ENCODE measurements at regions not wholly inside any gene's neighbourhood (a gene's known extent, or its start where the extent isn't known, plus 50 kb on each side); places are given as distances from the start of the nearest gene placed in this dataset.

DNA sequence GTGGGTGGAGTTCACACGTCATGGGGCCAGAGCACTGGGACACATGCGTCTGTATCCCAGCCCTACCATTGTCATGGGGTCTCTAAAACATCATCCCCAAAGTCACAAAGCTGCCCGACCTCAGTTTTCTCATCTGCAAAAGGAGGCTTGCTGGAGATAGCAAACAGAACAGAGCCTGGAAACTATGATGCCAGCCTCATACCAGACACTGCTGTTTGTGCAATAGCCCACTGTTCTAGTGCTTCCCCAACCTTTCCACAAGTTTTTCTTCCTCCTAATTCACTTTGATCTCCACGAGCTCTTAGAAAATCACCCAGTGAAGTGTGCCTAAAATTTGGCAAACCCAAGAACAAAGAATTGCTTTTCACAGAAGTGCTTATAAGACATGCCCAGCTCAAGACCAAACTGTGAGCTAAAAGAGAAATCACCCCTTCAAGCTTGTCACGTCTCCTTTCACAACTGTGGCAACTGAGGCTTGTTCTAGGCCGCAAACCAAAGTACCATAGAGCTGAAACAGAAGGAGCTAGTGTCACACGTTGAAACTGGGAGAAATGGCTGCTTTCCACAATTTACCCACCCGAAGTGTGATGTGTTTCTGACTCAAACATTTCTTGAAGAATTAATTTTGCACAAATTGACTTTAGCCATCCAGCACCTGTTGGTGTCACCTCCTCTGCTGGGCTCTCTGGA, 162.7 kb upstream of the ID2 start:
- no peak for DNase-seq (ENCODE audit: low spot score)

- no peak for DNase-seq (ENCODE audit: low spot score)
These were observed 161.0 kb upstream of the ID2 start for GRCh38 chr2:8520791-8521344.

- DNase-seq (ENCODE audit: low spot score): no peak
These were observed 159.2 kb upstream of the ID2 start for GRCh38 chr2:8522687-8523086.

GRCh38 chr2:8524388-8524787, 157.5 kb upstream of the ID2 start:
- DNase-seq (ENCODE audit: low spot score): no peak

DNA sequence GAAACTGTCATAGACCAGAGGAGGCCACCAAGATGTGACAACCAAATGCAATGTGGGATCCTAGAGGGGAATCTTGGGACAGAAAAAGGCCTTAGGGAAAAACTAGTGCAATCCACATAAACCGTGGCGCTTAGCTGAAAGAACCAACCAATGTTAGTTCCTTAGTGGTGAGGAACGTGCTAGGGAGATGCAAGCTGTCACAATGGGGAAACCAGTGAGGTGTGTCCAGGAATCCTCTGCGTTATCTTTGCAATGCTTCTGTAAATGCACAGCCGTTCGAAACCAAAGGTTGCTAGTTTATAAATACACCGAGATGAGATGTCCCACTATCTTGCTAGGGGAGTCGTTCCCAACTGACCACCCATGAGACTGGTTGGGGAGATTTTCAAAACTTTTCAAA, 157.0 kb upstream of the ID2 start:
- no peak for DNase-seq (ENCODE audit: low spot score)

DNA sequence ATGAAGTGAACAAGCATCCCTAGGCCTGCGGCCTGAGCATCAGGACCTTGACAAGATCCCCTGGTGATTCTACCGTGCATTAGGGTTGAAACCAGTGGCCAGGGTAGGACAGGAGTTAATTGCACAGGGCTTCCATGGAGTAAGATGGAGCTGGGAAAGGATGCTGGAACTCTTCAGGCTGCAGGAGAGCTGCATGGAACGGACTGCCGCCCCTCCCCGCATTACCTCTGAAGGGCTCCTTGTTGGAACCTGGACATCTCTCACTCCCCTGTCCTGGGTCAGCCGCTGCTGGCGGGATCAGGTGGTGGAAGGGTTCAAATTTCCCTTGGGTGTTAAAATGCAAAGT, 156.6 kb upstream of the ID2 start:
- DNase-seq (ENCODE audit: low spot score): no peak

DNA sequence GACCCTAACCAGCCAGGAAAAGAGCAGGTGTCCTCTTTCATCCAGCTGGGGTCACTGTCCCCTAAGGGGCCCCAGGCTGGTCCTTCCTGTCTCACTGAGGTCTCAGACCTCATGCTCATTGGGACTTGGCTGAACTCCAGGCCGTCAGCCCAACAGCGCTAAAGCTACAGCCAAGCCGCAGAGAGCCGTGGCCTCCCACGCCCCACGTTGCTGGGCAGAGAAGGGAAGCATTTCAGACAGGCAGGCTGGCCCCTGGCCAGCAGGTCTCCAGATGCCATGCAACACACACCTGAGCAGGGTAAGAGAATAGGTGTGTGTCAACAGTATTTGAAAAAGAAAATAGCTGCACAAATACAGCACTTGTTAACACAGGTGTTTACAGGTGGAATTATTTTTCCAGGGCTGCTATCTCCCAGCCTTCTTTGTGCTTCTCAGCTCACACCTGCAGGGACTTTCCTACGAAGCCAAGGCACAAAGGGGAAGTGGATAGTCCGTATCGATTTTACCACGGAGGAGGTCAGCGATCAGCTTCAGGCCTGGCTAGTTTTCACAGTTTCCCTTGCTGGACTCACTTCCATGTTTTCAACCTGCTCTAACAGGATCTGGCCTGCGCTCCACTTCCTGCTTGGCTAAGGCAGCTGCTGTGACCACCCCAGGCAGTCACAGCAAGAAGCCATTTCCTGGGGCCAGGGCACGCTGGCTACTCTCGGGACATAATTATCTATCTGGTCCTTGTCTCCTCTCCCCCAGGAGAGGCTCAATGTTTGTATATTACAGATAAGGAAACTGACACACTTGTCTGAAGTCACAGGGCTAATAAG, 156.1 kb upstream of the ID2 start:
- peak; percentile 54 for DNase-seq (ENCODE audit: low spot score)

- no peak for DNase-seq (ENCODE audit: low spot score)
These were observed 155.5 kb upstream of the ID2 start for GRCh38 chr2:8526403-8526696.

DNA sequence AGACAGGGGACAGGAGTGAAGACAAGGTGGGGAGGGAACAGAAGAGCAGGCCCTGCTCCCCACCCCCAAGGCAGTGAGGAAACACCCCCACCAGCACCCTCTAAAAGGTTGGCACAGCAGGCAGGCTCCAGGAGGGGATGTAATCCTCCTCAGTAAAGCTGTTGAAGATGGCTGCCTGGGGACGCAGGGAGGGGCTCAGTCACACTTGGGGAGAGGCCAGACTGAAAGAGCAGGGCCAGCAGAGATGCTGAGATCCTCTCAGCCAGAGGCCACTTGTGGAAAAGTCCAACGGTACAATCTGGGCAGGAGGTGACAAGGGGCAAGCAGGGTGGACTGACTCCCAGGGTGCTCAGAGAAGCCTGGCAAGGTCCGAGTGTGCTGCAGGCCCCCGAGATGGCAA, 154.8 kb upstream of the ID2 start:
- DNase-seq (ENCODE audit: low spot score): no peak

GRCh38 chr2:8527676-8528075, 154.2 kb upstream of the ID2 start:
- DNase-seq (ENCODE audit: low spot score): no peak

GRCh38 chr2:8528863-8529262, 153.0 kb upstream of the ID2 start:
- DNase-seq (ENCODE audit: low spot score): no peak

DNA sequence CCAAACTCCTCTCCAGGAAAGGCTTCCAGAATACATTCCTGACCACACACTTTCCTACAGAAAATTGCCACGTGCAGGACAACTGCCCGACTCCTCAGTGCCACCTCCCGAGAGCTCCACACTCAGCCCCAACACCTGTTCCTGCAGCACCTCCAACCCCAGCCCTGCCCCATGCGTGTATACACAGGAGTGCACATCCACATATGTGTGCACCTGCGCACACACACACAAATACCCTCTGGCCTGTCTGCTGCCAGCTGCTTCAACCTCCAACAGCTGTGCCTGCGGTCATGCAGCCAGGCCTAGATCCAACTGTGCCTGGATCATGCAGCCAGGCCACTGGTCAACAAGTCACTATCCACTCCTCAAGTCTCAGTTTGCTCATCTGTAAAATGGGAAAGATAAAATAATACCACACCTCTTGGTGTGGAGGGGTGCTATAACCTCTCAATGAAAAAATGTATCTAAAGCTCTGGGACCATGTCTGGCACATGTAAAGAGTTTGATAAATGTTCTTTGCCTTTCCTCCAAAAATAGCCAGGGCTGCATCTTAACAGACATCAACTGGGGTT, 152.1 kb upstream of the ID2 start:
- no peak for DNase-seq (ENCODE audit: low spot score)

DNA sequence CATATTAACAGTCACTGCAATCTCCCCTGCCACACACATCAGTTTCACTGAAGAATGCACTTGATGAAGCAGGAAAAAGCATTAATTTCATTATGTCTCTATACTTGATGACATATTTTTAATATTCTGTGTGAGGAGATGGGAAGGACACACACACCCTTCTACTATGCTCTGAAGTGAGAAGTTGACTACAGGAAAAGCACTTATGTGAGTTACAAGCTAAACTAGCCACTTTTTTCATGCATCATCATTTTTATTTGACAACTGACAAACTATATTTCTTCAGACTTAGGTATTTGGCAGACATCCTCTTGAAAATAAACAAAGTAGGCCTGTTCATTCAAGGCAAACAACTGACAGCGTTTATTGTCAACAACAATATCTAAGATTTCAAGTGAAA, 150.4 kb upstream of the ID2 start:
- DNase-seq (ENCODE audit: low spot score): no peak

DNA sequence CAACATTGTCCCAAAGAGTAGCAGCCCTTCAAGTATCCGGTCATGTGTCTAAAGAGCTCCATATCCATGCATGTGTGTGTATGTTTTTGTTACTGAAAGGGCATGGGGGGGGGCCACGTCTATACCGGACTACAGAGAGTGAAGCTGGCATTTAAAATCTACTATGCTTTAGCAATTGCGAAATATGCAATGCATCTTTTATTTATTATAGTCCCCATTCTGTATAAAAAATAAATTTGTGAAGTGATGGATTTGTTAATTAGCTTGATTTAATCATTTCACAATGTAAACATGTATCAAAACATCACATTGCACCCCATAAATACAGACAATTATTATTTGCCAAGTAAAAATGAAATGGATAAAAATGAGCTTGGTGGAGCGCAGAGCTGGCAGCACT, 149.4 kb upstream of the ID2 start:
- no peak for DNase-seq (ENCODE audit: low spot score)

GRCh38 chr2:8533923-8534322, 147.9 kb upstream of the ID2 start:
- no peak for DNase-seq (ENCODE audit: low spot score)

GRCh38 chr2:8534386-8534728, 147.5 kb upstream of the ID2 start:
- DNase-seq (ENCODE audit: low spot score): no peak

GRCh38 chr2:8534729-8535468, 147.0 kb upstream of the ID2 start:
- peak; percentile 53 for DNase-seq (ENCODE audit: low spot score)

GRCh38 chr2:8535469-8535795, 146.4 kb upstream of the ID2 start:
- DNase-seq (ENCODE audit: low spot score): no peak

DNA sequence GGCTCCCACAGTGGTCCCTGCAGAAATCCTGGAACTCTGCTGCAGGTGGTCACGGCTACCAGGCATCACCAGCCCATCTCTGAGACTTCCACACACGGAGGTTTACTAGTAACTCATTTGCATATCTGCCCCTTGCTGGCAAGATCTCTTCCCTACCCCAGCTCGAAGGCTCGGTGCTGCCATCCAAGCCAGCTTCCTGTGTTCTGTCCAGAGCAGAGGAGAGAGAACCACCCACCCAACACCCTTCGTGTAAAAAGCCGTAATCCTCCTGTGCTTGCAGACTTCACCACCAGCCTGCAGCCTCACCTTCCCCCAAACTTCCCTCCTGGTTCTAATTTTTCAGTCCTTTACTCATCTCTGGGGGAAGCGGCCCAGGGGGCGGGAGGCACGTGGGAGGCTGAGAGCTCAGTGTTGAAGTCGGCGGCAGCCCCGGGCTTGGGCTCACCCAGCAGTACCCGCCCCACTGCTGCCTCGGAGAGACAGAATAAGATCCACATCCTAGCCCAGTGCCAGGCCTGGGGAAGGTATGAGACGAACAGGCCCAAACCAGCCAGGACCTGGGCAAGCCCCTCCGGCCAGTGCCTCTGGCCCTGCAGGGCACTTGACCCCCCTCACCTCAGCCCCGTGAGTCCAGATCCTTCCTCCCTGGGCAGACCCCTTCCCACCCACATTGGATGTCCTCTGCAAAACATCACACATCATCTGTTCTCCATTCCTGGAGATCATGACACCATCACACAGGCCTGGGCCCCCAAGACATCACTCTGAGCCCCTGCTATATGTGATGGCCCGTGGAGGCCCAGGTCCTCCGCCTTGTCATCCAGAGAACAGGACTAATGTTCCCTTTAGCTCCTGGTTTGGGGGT, 145.8 kb upstream of the ID2 start:
- DNase-seq (ENCODE audit: low spot score): no peak

DNA sequence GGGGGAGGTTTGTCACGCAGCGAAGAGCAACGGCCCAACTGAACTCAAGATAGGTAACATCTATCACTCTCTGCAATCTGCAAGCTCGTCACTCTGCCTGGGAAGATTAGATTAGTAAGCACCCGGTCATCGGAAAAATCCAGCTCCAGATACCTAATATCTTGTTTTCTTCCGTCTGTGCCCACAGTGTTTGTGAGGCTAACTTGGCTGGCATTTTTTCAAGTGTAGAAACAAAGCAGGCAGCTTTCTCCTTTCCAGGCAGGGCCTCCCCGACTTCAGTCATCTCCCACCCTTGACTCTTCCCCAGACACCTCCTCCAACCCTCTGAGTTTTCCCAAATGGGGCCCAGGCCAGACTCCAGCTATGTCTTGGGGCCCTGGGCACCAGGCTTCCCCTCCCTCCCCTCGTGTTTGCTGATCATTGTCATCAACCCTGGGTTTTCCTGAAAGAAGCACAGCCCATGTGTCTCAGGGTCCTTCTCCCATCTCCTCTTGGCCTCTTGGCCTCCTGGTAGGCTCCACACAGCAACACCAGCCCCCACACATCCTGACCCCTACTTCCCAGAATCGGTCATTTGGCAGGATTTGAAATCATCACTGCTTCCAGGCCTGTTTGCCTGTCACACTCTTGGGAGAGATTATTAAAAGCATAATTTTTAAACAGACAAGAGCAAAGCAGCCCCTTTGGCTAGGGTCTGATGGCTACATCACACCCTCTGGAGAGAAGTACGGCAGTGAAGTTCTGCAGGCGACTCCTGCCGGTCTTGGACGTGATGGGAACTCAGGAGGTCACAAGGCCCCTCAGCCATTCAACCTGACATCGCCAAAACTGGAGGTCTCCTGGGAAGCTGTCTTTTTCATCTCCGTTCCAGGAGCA, 144.9 kb upstream of the ID2 start:
- no peak for DNase-seq (ENCODE audit: low spot score)

DNA sequence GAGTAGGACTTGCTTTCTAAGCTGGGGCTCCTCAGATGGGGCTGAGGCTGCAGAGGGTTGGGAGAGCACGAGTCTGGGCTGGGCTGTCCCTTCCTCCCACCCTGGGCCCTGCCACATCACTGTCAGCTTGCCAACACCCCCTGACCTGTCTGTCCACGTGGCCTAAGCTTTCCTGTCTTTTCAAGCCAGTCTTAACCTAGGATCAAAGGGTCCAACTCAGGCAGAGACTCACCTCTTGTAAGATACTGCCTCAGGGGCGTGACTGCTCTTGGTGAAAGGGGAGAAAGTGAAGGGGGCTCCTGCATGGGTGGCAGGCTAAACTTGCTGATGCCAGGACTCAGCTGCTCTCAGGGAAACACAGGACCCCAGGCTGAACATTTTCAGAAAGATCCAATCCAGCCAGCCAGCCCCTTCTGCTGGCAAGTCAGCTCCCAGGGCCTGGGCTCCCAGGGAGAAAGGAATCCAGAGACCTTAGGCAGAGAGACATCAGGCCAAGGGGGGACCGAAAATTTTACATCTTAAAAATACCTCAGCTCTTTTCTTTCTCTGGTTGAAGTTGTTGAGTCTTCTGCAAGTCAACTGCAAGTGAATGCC, 144.2 kb upstream of the ID2 start:
- no peak for DNase-seq (ENCODE audit: low spot score)

All from putamen (tissue), 1 donor.